ENCODE measurements at regions not wholly inside any gene's neighbourhood (a gene's known extent, or its start where the extent isn't known, plus 50 kb on each side); places are given as distances from the start of the nearest gene placed in this dataset.

- no peak for TF ChIP-seq CTCF (IDR thresholded peaks at IDR 0.05)
Measured at GRCh38 chr20:22387452-22387851, 196.9 kb downstream of the FOXA2 start.

GRCh38 chr20:22386306-22386623 lies 198.1 kb downstream of the FOXA2 start:
- TF ChIP-seq CTCF (IDR thresholded peaks at IDR 0.05), result no peak

- peak; percentile 58 for TF ChIP-seq CTCF (IDR thresholded peaks at IDR 0.05)
Measured at GRCh38 chr20:22385602-22386305, 198.6 kb downstream of the FOXA2 start.

- TF ChIP-seq CTCF (IDR thresholded peaks at IDR 0.05), result no peak
Measured at GRCh38 chr20:22384978-22385377, 199.4 kb downstream of the FOXA2 start.

GRCh38 chr20:22383156-22383555 lies 201.2 kb downstream of the FOXA2 start:
- no peak for TF ChIP-seq CTCF (IDR thresholded peaks at IDR 0.05)

- TF ChIP-seq CTCF (IDR thresholded peaks at IDR 0.05), result no peak
Measured at GRCh38 chr20:22382742-22383141, 201.6 kb downstream of the FOXA2 start.

GRCh38 chr20:22381812-22382416 lies 202.5 kb downstream of the FOXA2 start:
- TF ChIP-seq CTCF (IDR thresholded peaks at IDR 0.05), result no peak
